PFSK-1 (cell line): ENCODE measurements at regions not wholly inside any gene's neighbourhood (a gene's known extent, or its start where the extent isn't known, plus 50 kb on each side); places are given as distances from the start of the nearest gene placed in this dataset.

Source experiments
- POLR2AphosphoS5 ChIP-seq: IDR thresholded peaks from 2 replicates; pipeline ENCODE4 v1.6.1; 2012; ENCODE audit warnings: low read depth, mild to moderate bottlenecking, control low read depth, low read length, moderate library complexity
- REST ChIP-seq, 2 experiments: IDR thresholded peaks; 2 replicates each; pipeline versions ENCODE4 v1.6.1 to v1.8.0; 2011 to 2012; ENCODE audit warnings: low read depth in 2 of 2, low read length in 2 of 2, control low read depth in 1 of 2, inconsistent platforms in 1 of 2, mild to moderate bottlenecking in 1 of 2, moderate library complexity in 1 of 2; ENCODE audit not compliant: insufficient read depth in 1 of 2
- TAF1 ChIP-seq: IDR thresholded peaks from 2 replicates; pipeline ENCODE4 v1.6.1; 2012; ENCODE audit warnings: low read length, control low read depth, borderline replicate concordance; ENCODE audit not compliant: insufficient read depth

- no peak for TF ChIP-seq TAF1
- TF ChIP-seq REST (IDR thresholded peaks at IDR 0.05; ENCODE audit: insufficient read depth in 1 of 2, low read depth in 2 of 2, low read length in 2 of 2) = no peak
- TF ChIP-seq POLR2AphosphoS5 = no peak
These were observed 76.5 kb upstream of the DMRT1 start for GRCh38 chr9:764986-765385.
